C4-2B (cell line): ENCODE measurements at regions not wholly inside any gene's neighbourhood (a gene's known extent, or its start where the extent isn't known, plus 50 kb on each side); places are given as distances from the start of the nearest gene placed in this dataset.

Experiments used
- CTCF ChIP-seq: fragments of 450-650 bp; conservative IDR thresholded peaks from 2 replicates; pipeline ENCODE4 v1.5.1; 2017; ENCODE audit warnings: mild to moderate bottlenecking
- ZFX ChIP-seq: fragments of 450-650 bp; IDR thresholded peaks from 2 replicates; pipeline ENCODE4 v1.6.1; 2017

GRCh38 chr16:5432166-5432565, 334.6 kb upstream of the EEF2KMT start:
- TF ChIP-seq CTCF = no peak
- TF ChIP-seq ZFX = no peak
